ENCODE measurements at regions not wholly inside any gene's neighbourhood (a gene's known extent, or its start where the extent isn't known, plus 50 kb on each side); places are given as distances from the start of the nearest gene placed in this dataset.

DNA sequence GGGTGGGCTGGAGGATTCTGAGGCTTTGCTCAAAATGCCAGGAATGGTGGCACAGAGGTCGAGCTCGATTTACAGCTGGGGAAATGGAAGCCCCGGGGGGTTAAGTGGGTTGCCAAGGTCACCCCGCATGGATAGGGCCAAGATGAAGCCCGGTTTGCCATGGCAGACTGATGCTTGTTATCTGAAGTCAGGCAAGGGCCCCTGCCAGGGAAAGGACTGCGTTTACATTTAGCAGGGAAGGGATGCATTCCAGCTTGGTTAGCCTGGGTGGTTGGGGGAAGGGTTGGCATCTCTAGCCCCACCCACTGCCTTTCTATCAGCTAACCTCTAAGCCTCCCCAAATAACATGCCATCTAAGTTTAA is 79.0 kb downstream of the RPLP1 start:
- H3K27ac ChIP-seq (ENCODE audit: low read length): no peak overlapping the region

DNA sequence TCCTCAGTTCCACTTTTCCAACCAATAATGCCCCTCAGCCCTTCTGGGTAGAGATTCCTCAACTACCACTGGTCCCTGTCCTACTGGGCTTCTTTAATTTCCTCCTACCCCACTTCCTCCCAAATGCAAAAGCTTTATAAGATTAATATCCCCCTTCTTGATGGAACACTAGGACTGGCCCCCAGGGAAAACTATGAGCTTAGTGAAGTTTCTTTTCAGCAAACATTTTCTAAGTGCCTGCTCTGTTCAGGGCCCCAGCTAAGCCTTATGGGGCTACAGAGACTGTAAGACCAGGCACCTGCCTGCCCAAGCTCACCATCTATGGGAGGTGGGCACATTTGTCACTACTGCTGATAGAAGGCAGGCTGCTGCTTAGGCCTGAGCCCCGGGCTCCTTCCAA is 79.4 kb downstream of the RPLP1 start:
- H3K4me3 ChIP-seq (ENCODE audit: low read depth in 1 of 2, low read length in 2 of 2): no peak overlapping the region
- no peaks in the 10 kb centered on the region for H3K36me3 ChIP-seq (ENCODE audit: insufficient read depth, low read length)
- no peak overlapping the region for H2AFZ ChIP-seq (ENCODE audit: low read depth, low read length)

More for the DNA sequence above, 79.0 kb downstream of the RPLP1 start:
- Histone ChIP-seq H3K27me3 (ENCODE audit: insufficient read depth, low read length, poor library complexity) (peaks cover 9% of the 10 kb centered on the region), H3K9ac (ENCODE audit: low read depth, low read length) (no peak overlapping the region), H3K36me3 (ENCODE audit: insufficient read depth, low read length) (no peaks in the 10 kb centered on the region), H3K4me3 (ENCODE audit: low read depth in 1 of 2, low read length in 2 of 2) (no peak overlapping the region), H4K20me1 (ENCODE audit: insufficient read depth, low read length) (no peaks in the 10 kb centered on the region), H2AFZ (ENCODE audit: low read depth, low read length) (no peak overlapping the region), H3K4me1 (ENCODE audit: insufficient read depth, low read length) (no peaks in the 10 kb centered on the region), H3K79me2 (ENCODE audit: insufficient read depth, low read length) (no peaks in the 10 kb centered on the region), H3K4me2 (ENCODE audit: insufficient read depth, low read length) (no peak overlapping the region), H3K9me3 (ENCODE audit: insufficient read depth, low read length, severe bottlenecking) (no peaks in the 10 kb centered on the region)
- TF ChIP-seq, protein P1, sequence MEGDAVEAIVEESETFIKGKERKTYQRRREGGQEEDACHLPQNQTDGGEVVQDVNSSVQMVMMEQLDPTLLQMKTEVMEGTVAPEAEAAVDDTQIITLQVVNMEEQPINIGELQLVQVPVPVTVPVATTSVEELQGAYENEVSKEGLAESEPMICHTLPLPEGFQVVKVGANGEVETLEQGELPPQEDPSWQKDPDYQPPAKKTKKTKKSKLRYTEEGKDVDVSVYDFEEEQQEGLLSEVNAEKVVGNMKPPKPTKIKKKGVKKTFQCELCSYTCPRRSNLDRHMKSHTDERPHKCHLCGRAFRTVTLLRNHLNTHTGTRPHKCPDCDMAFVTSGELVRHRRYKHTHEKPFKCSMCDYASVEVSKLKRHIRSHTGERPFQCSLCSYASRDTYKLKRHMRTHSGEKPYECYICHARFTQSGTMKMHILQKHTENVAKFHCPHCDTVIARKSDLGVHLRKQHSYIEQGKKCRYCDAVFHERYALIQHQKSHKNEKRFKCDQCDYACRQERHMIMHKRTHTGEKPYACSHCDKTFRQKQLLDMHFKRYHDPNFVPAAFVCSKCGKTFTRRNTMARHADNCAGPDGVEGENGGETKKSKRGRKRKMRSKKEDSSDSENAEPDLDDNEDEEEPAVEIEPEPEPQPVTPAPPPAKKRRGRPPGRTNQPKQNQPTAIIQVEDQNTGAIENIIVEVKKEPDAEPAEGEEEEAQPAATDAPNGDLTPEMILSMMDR (IDR thresholded peaks at IDR 0.05; ENCODE audit: borderline replicate concordance, extremely low read depth, low read length, poor library complexity, severe bottlenecking): no peak
- TF ChIP-seq EZH2 (IDR thresholded peaks at IDR 0.05; ENCODE audit: borderline replicate concordance, low read depth, low read length, severe bottlenecking): no peak
- no peak for DNase-seq
- ATAC-seq (ENCODE audit: insufficient read depth, low read depth): no peak

DNA sequence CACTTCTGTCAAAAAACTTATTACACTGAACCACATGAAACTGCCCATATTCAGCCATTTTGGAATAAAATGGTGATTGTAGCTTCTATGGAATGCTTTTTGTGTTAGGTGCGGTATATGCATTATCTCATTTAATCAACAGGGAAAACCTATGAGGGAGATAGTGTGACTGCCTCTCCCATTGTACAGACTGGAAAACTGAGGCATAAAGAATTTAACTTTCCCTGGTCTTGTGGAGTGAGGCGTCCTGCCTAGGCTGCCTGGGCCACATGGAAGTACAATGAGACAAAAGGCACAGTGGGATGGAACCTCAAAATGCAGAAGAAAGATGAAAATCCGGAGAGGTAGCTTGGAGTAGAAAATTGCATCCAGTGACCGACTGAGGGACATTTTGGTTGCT is 80.2 kb downstream of the RPLP1 start:
- H3K9me3 ChIP-seq (ENCODE audit: insufficient read depth, low read length, severe bottlenecking): no peaks in the 10 kb centered on the region
- H3K4me1 ChIP-seq (ENCODE audit: insufficient read depth, low read length): no peaks in the 10 kb centered on the region
- H2AFZ ChIP-seq (ENCODE audit: low read depth, low read length): no peak overlapping the region
- H3K4me2 ChIP-seq (ENCODE audit: insufficient read depth, low read length): no peak overlapping the region
- TF ChIP-seq EZH2 (IDR thresholded peaks at IDR 0.05; ENCODE audit: borderline replicate concordance, low read depth, low read length, severe bottlenecking): no peak
- TF ChIP-seq, protein P1 (IDR thresholded peaks at IDR 0.05; ENCODE audit: borderline replicate concordance, extremely low read depth, low read length, poor library complexity, severe bottlenecking): no peak
- no peaks in the 10 kb centered on the region for H4K20me1 ChIP-seq (ENCODE audit: insufficient read depth, low read length)
- no peak overlapping the region for H3K9ac ChIP-seq (ENCODE audit: low read depth, low read length)
- no peak overlapping the region for H3K27ac ChIP-seq (ENCODE audit: low read length)
- ATAC-seq (ENCODE audit: insufficient read depth, low read depth) (no peak), DNase-seq (no peak)
- H3K4me3 ChIP-seq (ENCODE audit: low read depth in 1 of 2, low read length in 2 of 2): no peak overlapping the region
- no peaks in the 10 kb centered on the region for H3K79me2 ChIP-seq (ENCODE audit: insufficient read depth, low read length)
- H3K27me3 ChIP-seq (ENCODE audit: insufficient read depth, low read length, poor library complexity): peaks cover 9% of the 10 kb centered on the region
- no peaks in the 10 kb centered on the region for H3K36me3 ChIP-seq (ENCODE audit: insufficient read depth, low read length)

More for the DNA sequence above, 79.4 kb downstream of the RPLP1 start:
- no peak overlapping the region for H3K4me2 ChIP-seq (ENCODE audit: insufficient read depth, low read length)
- no peak overlapping the region for H3K9ac ChIP-seq (ENCODE audit: low read depth, low read length)
- no peaks in the 10 kb centered on the region for H3K4me1 ChIP-seq (ENCODE audit: insufficient read depth, low read length)
- no peaks in the 10 kb centered on the region for H3K9me3 ChIP-seq (ENCODE audit: insufficient read depth, low read length, severe bottlenecking)
- H3K79me2 ChIP-seq (ENCODE audit: insufficient read depth, low read length): no peaks in the 10 kb centered on the region
- no peaks in the 10 kb centered on the region for H4K20me1 ChIP-seq (ENCODE audit: insufficient read depth, low read length)
- TF ChIP-seq, protein P1 (IDR thresholded peaks at IDR 0.05; ENCODE audit: borderline replicate concordance, extremely low read depth, low read length, poor library complexity, severe bottlenecking): no peak
- TF ChIP-seq EZH2 (IDR thresholded peaks at IDR 0.05; ENCODE audit: borderline replicate concordance, low read depth, low read length, severe bottlenecking): no peak
- peaks cover 9% of the 10 kb centered on the region for H3K27me3 ChIP-seq (ENCODE audit: insufficient read depth, low read length, poor library complexity)
- no peak for ATAC-seq (ENCODE audit: insufficient read depth, low read depth)
- DNase-seq: no peak
- no peak overlapping the region for H3K27ac ChIP-seq (ENCODE audit: low read length)

DNA sequence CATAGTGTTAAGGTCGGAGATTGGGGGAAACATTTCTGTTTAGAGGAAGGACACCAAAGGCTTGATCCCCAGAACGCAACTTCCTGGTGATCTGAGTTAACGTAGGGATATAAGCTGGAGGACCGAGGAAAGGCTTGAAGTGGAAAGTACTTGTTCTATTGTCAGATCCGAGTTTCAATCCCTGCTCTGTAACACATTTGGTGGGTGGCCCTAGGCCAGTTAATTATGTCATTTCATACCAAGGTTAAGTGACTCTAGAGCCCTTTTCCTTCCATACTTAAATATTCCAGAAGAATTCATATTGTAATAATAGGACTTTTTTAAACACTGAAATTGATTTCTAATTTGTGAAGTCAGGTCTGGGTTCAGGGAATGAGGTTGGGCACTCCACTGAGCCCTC is 80.9 kb downstream of the RPLP1 start:
- no peak overlapping the region for H3K9ac ChIP-seq (ENCODE audit: low read depth, low read length)
- TF ChIP-seq EZH2 (IDR thresholded peaks at IDR 0.05; ENCODE audit: borderline replicate concordance, low read depth, low read length, severe bottlenecking): no peak
- TF ChIP-seq, protein P1 (IDR thresholded peaks at IDR 0.05; ENCODE audit: borderline replicate concordance, extremely low read depth, low read length, poor library complexity, severe bottlenecking): no peak
- peaks cover 9% of the 10 kb centered on the region for H3K27me3 ChIP-seq (ENCODE audit: insufficient read depth, low read length, poor library complexity)
- H3K9me3 ChIP-seq (ENCODE audit: insufficient read depth, low read length, severe bottlenecking): no peaks in the 10 kb centered on the region
- no peak for DNase-seq
- H3K4me3 ChIP-seq (ENCODE audit: low read depth in 1 of 2, low read length in 2 of 2): no peak overlapping the region
- no peak overlapping the region for H3K27ac ChIP-seq (ENCODE audit: low read length)
- H3K4me1 ChIP-seq (ENCODE audit: insufficient read depth, low read length): no peaks in the 10 kb centered on the region
- no peaks in the 10 kb centered on the region for H3K36me3 ChIP-seq (ENCODE audit: insufficient read depth, low read length)
- H2AFZ ChIP-seq (ENCODE audit: low read depth, low read length): no peak overlapping the region
- H3K4me2 ChIP-seq (ENCODE audit: insufficient read depth, low read length): no peak overlapping the region
- no peak for ATAC-seq (ENCODE audit: insufficient read depth, low read depth)
- no peaks in the 10 kb centered on the region for H4K20me1 ChIP-seq (ENCODE audit: insufficient read depth, low read length)
- H3K79me2 ChIP-seq (ENCODE audit: insufficient read depth, low read length): no peaks in the 10 kb centered on the region
